ENCODE measurements at regions not wholly inside any gene's neighbourhood (a gene's known extent, or its start where the extent isn't known, plus 50 kb on each side); places are given as distances from the start of the nearest gene placed in this dataset.

- TF ChIP-seq CTCF (IDR thresholded peaks at IDR 0.05), result no peak
- no peak for TF ChIP-seq POLR2A (IDR thresholded peaks at IDR 0.05)
Measured at GRCh38 chr4:176568238-176568637, 224.5 kb downstream of the VEGFC start.

All from vagina (tissue), 2 donors.